ENCODE measurements at regions not wholly inside any gene's neighbourhood (a gene's known extent, or its start where the extent isn't known, plus 50 kb on each side); places are given as distances from the start of the nearest gene placed in this dataset.
"Not testable (repeated sequence)": the region's sequence is repeated elsewhere in the genome, so short reads cannot be mapped to it uniquely, and the experiment has no call there.

DNA sequence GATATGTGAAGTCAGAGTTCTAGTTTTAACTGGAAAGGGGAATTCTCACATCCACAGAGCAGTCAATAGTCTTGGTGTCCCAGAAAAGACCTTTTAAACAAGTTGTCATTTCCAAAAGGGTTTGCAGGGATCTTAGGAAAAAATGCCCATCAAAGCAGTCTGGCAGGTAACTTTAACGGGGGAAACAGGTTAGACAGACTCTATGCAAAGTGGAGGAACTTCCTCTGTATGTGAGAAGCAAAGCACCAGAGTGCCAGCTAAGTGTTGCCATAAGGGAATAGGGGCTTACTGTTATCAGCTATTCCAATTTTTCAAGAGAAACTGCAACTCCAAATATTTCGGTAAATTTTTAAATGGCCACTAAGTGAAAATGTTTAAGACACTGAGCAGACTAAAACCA, 307.9 kb upstream of the MDFIC2 start:
- Histone ChIP-seq H3K27me3 (ENCODE audit: control insufficient read depth, insufficient read depth, low read length) (no peaks in the 10 kb centered on the region), H3K36me3 (ENCODE audit: control insufficient read depth, insufficient read depth, low read length) (no peaks in the 10 kb centered on the region), H3K4me3 (ENCODE audit: low read depth, low read length) (no peak overlapping the region)
- no peak for FAIRE-seq
- TF ChIP-seq, protein P1, sequence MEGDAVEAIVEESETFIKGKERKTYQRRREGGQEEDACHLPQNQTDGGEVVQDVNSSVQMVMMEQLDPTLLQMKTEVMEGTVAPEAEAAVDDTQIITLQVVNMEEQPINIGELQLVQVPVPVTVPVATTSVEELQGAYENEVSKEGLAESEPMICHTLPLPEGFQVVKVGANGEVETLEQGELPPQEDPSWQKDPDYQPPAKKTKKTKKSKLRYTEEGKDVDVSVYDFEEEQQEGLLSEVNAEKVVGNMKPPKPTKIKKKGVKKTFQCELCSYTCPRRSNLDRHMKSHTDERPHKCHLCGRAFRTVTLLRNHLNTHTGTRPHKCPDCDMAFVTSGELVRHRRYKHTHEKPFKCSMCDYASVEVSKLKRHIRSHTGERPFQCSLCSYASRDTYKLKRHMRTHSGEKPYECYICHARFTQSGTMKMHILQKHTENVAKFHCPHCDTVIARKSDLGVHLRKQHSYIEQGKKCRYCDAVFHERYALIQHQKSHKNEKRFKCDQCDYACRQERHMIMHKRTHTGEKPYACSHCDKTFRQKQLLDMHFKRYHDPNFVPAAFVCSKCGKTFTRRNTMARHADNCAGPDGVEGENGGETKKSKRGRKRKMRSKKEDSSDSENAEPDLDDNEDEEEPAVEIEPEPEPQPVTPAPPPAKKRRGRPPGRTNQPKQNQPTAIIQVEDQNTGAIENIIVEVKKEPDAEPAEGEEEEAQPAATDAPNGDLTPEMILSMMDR (IDR thresholded peaks at IDR 0.05; ENCODE audit: insufficient read depth, low read length, severe bottlenecking): no peak
- no peak for DNase-seq (ENCODE audit: low read depth)

DNA sequence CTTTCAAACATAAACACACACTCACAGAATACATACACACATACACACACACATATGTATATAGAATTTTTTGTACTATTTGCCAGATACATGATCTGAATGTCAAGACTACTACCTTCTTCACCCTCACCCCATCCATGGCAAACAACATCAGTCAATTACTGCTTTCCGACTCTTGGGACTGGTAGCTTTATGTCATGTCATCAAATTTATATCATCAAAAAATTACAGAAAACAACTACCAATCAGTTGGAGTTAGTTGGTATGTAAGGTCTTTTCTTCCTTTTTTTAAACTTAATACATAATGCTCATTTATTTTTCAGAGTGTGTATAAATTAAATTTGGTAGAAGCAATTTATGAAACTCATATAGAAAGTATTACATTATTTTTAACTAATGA, 305.7 kb upstream of the MDFIC2 start:
- TF ChIP-seq, protein P1 (IDR thresholded peaks at IDR 0.05; ENCODE audit: insufficient read depth, low read length, severe bottlenecking): no peak
- FAIRE-seq: no peak
- H3K27me3 ChIP-seq (ENCODE audit: control insufficient read depth, insufficient read depth, low read length): no peaks in the 10 kb centered on the region

DNA sequence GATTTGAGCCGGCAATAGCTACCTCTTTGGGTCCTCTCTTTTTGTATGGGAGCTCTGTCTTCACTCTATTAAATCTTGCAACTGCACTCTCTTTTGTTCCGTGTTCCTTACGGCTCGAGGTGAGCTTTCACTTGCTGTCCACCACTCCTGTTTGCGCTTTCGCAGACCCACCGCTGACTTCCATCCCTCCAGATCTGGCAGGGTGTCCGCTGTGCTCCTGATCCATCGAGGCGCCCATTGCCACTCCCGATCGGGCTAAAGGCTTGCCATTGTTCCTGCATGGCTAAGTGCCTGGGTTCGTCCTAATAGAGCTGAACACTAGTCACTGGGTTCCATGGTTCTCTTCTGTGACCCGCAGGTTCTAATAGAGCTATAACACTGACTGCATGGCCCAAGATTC, 304.9 kb upstream of the MDFIC2 start:
- not testable (repeated sequence) for FAIRE-seq; H3K4me3 ChIP-seq (ENCODE audit: low read depth, low read length); H3K27me3 ChIP-seq (ENCODE audit: control insufficient read depth, insufficient read depth, low read length); DNase-seq (ENCODE audit: low read depth); H3K36me3 ChIP-seq (ENCODE audit: control insufficient read depth, insufficient read depth, low read length)

More for the DNA sequence above, 305.7 kb upstream of the MDFIC2 start:
- no peak for DNase-seq (ENCODE audit: low read depth)
- H3K4me3 ChIP-seq (ENCODE audit: low read depth, low read length): no peak overlapping the region
- no peaks in the 10 kb centered on the region for H3K36me3 ChIP-seq (ENCODE audit: control insufficient read depth, insufficient read depth, low read length)

- no peak for FAIRE-seq
Measured at GRCh38 chr3:70615286-70615685, 302.8 kb upstream of the MDFIC2 start.

GRCh38 chr3:70614111-70614510, 301.7 kb upstream of the MDFIC2 start:
- TF ChIP-seq, protein P1 (IDR thresholded peaks at IDR 0.05; ENCODE audit: insufficient read depth, low read length, severe bottlenecking): no peak
- FAIRE-seq: no peak

More at GRCh38 chr3:70615286-70615685, 302.8 kb upstream of the MDFIC2 start:
- DNase-seq (ENCODE audit: low read depth): no peak
- Histone ChIP-seq H3K4me3 (ENCODE audit: low read depth, low read length) (no peak overlapping the region), H3K36me3 (ENCODE audit: control insufficient read depth, insufficient read depth, low read length) (no peaks in the 10 kb centered on the region), H3K27me3 (ENCODE audit: control insufficient read depth, insufficient read depth, low read length) (no peaks in the 10 kb centered on the region)
- TF ChIP-seq, protein P1 (IDR thresholded peaks at IDR 0.05; ENCODE audit: insufficient read depth, low read length, severe bottlenecking): no peak

GRCh38 chr3:70612920-70613319, 300.5 kb upstream of the MDFIC2 start:
- FAIRE-seq (no peak), DNase-seq (ENCODE audit: low read depth) (no peak)
- no peak overlapping the region for H3K4me3 ChIP-seq (ENCODE audit: low read depth, low read length)
- H3K36me3 ChIP-seq (ENCODE audit: control insufficient read depth, insufficient read depth, low read length): no peaks in the 10 kb centered on the region
- H3K27me3 ChIP-seq (ENCODE audit: control insufficient read depth, insufficient read depth, low read length): no peaks in the 10 kb centered on the region
- TF ChIP-seq, protein P1 (IDR thresholded peaks at IDR 0.05; ENCODE audit: insufficient read depth, low read length, severe bottlenecking): no peak

More at GRCh38 chr3:70614111-70614510, 301.7 kb upstream of the MDFIC2 start:
- Histone ChIP-seq H3K27me3 (ENCODE audit: control insufficient read depth, insufficient read depth, low read length) (no peaks in the 10 kb centered on the region), H3K36me3 (ENCODE audit: control insufficient read depth, insufficient read depth, low read length) (no peaks in the 10 kb centered on the region), H3K4me3 (ENCODE audit: low read depth, low read length) (no peak overlapping the region)
- no peak for DNase-seq (ENCODE audit: low read depth)

DNA sequence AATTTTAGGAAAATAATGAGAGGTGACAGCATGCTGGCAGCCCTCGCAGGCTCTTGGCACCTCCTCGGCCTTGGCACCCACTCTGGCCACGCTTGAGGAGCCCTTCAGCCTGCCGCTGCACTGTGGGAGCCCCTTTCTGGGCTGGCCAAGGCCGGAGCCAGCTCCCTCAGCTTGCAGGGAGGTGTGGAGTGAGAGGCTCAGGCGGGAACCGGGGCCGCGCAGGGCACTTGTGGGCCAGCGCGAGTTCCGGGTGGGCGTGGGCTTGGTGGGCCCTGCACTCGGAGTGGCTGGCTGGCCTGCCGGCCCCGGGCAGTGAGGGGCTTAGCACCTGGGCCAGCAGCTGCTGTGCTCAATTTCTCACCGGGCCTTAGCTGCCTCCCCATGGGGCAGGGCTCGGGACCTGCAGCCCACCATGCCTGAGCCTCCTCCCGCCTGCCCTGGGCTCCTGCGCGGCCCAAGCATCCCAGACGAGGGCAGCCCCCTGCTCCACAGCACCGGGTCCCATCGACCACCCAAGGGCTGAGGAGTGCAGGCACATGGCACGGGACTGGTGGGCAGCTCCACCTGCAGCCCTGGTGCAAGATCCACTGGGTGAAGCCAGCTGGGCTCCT, 299.3 kb upstream of the MDFIC2 start:
- not testable (repeated sequence) for FAIRE-seq; DNase-seq (ENCODE audit: low read depth); H3K27me3 ChIP-seq (ENCODE audit: control insufficient read depth, insufficient read depth, low read length); H3K4me3 ChIP-seq (ENCODE audit: low read depth, low read length); H3K36me3 ChIP-seq (ENCODE audit: control insufficient read depth, insufficient read depth, low read length)
